ENCODE measurements at regions not wholly inside any gene's neighbourhood (a gene's known extent, or its start where the extent isn't known, plus 50 kb on each side); places are given as distances from the start of the nearest gene placed in this dataset.
A peak's percentile ranks its signal among the peaks of the same experiment; 100 is the strongest.

DNA sequence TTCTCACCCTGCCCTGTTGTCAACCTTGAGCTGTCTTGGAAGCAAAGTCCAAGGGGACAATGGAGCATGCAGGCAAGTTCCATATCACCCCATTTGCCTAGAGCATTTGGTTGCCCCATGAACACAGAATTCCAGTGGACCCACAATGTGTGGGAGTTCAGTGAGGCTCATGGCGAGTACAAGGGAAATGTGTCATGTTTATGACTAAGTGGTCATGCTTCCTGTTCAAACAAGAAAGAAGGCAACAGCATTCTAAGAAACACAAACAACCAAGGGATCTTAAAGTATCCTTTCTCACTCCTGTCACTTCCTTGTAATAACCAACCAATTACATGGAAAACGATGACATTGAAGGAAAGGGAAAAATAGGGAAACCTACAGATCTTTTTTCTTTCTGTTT, 513.0 kb downstream of the INHBA start:
- no peaks in the 10 kb centered on the region for H3K9me3 ChIP-seq
- H3K4me1 ChIP-seq = no peaks in the 10 kb centered on the region
- no peak overlapping the region for H3K27ac ChIP-seq
- intact Hi-C loops (cut with DNase I) = no loop called here
- no peaks in the 10 kb centered on the region for H3K36me3 ChIP-seq
- H3K27me3 ChIP-seq = no peaks in the 10 kb centered on the region
- WGBS, 2 donors = 22 to 26% methylated on average over 2 of the region's 2 CpGs
- DNase-seq = no peak
- H3K4me3 ChIP-seq = no peak overlapping the region
- no peak for TF ChIP-seq POLR2A (IDR thresholded peaks at IDR 0.05)
- TF ChIP-seq, protein P1, sequence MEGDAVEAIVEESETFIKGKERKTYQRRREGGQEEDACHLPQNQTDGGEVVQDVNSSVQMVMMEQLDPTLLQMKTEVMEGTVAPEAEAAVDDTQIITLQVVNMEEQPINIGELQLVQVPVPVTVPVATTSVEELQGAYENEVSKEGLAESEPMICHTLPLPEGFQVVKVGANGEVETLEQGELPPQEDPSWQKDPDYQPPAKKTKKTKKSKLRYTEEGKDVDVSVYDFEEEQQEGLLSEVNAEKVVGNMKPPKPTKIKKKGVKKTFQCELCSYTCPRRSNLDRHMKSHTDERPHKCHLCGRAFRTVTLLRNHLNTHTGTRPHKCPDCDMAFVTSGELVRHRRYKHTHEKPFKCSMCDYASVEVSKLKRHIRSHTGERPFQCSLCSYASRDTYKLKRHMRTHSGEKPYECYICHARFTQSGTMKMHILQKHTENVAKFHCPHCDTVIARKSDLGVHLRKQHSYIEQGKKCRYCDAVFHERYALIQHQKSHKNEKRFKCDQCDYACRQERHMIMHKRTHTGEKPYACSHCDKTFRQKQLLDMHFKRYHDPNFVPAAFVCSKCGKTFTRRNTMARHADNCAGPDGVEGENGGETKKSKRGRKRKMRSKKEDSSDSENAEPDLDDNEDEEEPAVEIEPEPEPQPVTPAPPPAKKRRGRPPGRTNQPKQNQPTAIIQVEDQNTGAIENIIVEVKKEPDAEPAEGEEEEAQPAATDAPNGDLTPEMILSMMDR (IDR thresholded peaks at IDR 0.05) = no peak

DNA sequence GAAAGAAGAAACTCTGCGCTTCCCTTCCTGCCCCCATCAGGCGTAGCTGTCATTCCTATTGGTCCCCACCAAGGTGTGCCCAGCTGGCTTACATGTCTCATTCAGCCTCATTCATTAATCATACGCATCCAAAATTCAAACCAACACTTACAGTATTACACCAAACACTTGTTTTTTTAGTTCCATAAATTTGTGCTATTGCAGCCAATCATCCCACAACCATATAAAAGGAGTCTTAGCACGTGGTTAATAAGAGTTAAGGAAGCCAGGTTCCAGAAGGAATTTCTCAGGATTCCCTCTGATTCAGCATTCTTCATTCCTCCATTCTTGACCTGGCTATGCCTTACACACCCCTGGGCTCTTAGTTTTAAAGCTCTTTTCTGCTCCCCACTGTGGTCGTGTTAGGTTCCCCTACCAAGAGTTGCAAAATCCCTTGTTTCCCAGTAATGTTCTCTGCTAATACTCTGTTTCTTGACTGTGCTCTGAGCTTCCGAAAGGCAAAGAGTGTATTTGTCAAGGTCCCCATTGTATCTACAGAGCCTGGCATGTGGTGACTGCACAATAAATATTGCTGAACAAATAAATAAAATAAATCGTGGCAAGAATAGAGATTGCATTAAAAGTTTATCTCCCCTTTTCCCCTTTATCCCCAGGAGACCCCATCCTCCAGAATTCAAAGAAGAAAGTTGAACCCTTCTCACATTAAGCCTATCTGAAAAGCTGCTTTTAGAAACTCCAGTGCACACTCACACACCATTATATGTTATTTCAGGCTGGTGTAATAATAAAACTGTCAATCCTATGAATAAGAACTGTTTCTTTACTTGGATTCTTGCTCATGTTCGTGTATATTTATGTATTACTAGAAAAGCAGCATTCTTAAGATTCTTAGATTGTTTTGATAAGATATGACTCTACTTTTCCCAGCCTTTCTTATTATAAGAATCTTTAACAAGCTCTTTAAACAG, 514.4 kb downstream of the INHBA start:
- no peaks in the 10 kb centered on the region for H3K27me3 ChIP-seq
- no peak for DNase-seq
- intact Hi-C loops (cut with DNase I) = no loop called here
- 62 to 68% methylated on average over 8 of the region's 8 CpGs for WGBS, 2 donors
- no peak overlapping the region for H3K27ac ChIP-seq
- no peaks in the 10 kb centered on the region for H3K36me3 ChIP-seq
- no peak overlapping the region for H3K4me3 ChIP-seq
- no peaks in the 10 kb centered on the region for H3K4me1 ChIP-seq
- H3K9me3 ChIP-seq = no peaks in the 10 kb centered on the region
- TF ChIP-seq POLR2A (IDR thresholded peaks at IDR 0.05) = no peak
- TF ChIP-seq, protein P1 (IDR thresholded peaks at IDR 0.05) = no peak

GRCh38 chr7:41187322-41187721, 515.6 kb downstream of the INHBA start:
- intact Hi-C loops (cut with DNase I) = no loop called here
- peak overlapping the region in 1 of 4 donors; percentile 13 for H3K27ac ChIP-seq
- no peaks in the 10 kb centered on the region for H3K4me1 ChIP-seq
- no peaks in the 10 kb centered on the region for H3K36me3 ChIP-seq
- no peak for DNase-seq
- no peak overlapping the region for H3K4me3 ChIP-seq
- H3K9me3 ChIP-seq = no peaks in the 10 kb centered on the region
- 63 to 72% methylated on average over 4 of the region's 4 CpGs for WGBS, 2 donors
- H3K27me3 ChIP-seq = no peaks in the 10 kb centered on the region
- TF ChIP-seq POLR2A (IDR thresholded peaks at IDR 0.05) = no peak
- TF ChIP-seq, protein P1 (IDR thresholded peaks at IDR 0.05) = no peak

DNA sequence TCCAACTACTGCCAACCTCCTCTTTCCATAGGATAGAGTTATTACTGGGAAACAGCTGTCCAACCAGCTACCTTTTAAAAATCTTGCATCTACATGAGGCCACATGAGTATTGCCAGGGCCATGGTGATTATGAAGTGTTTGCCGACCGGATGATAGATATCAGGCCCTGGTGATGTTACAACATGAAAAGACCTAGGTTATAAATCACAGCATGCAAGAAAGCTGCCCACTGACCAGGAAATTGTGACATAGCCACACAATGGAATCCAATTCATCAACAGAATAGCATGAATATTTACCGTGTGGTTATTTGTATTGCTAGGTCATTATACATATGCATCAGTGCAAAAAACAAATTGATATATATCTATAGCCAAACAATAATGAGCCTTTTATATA, 517.0 kb downstream of the INHBA start:
- WGBS, 2 donors = 43 to 57% methylated on average over 3 of the region's 3 CpGs
- H3K9me3 ChIP-seq = no peaks in the 10 kb centered on the region
- no peaks in the 10 kb centered on the region for H3K4me1 ChIP-seq
- no peaks in the 10 kb centered on the region for H3K27me3 ChIP-seq
- TF ChIP-seq POLR2A (IDR thresholded peaks at IDR 0.05) = no peak
- no peak overlapping the region for H3K4me3 ChIP-seq
- no peak for DNase-seq
- H3K36me3 ChIP-seq = no peaks in the 10 kb centered on the region
- intact Hi-C loops (cut with DNase I) = no loop called here
- no peak overlapping the region for H3K27ac ChIP-seq

- Histone ChIP-seq H3K27me3 (no peaks in the 10 kb centered on the region), H3K36me3 (no peaks in the 10 kb centered on the region), H3K27ac (no peak overlapping the region), H3K4me3 (no peak overlapping the region), H3K4me1 (no peaks in the 10 kb centered on the region), H3K9me3 (no peaks in the 10 kb centered on the region)
- 83 to 84% methylated on average over 5 to 6 of the region's 6 CpGs for WGBS, 2 donors
- TF ChIP-seq, protein P1 (IDR thresholded peaks at IDR 0.05) = no peak
- no peak for TF ChIP-seq POLR2A (IDR thresholded peaks at IDR 0.05)
- intact Hi-C loops (cut with DNase I) = no loop called here
- DNase-seq = no peak
These were observed 519.1 kb downstream of the INHBA start for GRCh38 chr7:41183741-41184140.
